Fibroblast of lung (primary cell): ENCODE measurements at regions not wholly inside any gene's neighbourhood (a gene's known extent, or its start where the extent isn't known, plus 50 kb on each side); places are given as distances from the start of the nearest gene placed in this dataset.

Experiments
- EZH2 ChIP-seq: IDR thresholded peaks from 2 replicates; pipeline ENCODE4 v1.5.1; 2012; ENCODE audit warnings: low read length, control low read depth, mild to moderate bottlenecking; ENCODE audit errors: missing control alignments
- TF ChIP-seq, protein P1 (sequence below), 2 donors: IDR thresholded peaks in 1 of 2; conservative IDR thresholded peaks in 1 of 2; 1 replicate in 1 of 2; 2 replicates in 1 of 2; pipeline ENCODE4 v1.5.1; 2011 to 2012; ENCODE audit warnings: low read length in 2 of 2, control low read depth in 1 of 2, inconsistent platforms in 1 of 2, low read depth in 1 of 2, mild to moderate bottlenecking in 1 of 2

GRCh38 chr4:151991884-151992167, 231.0 kb upstream of the GATB start:
- TF ChIP-seq, protein P1, sequence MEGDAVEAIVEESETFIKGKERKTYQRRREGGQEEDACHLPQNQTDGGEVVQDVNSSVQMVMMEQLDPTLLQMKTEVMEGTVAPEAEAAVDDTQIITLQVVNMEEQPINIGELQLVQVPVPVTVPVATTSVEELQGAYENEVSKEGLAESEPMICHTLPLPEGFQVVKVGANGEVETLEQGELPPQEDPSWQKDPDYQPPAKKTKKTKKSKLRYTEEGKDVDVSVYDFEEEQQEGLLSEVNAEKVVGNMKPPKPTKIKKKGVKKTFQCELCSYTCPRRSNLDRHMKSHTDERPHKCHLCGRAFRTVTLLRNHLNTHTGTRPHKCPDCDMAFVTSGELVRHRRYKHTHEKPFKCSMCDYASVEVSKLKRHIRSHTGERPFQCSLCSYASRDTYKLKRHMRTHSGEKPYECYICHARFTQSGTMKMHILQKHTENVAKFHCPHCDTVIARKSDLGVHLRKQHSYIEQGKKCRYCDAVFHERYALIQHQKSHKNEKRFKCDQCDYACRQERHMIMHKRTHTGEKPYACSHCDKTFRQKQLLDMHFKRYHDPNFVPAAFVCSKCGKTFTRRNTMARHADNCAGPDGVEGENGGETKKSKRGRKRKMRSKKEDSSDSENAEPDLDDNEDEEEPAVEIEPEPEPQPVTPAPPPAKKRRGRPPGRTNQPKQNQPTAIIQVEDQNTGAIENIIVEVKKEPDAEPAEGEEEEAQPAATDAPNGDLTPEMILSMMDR (conservative IDR thresholded peaks at IDR 0.05 in 1 of 2, IDR thresholded peaks at IDR 0.05 in 1 of 2; ENCODE audit: low read depth in 1 of 2, low read length in 2 of 2), result no peak
- TF ChIP-seq EZH2, result no peak
